ENCODE measurements at regions not wholly inside any gene's neighbourhood (a gene's known extent, or its start where the extent isn't known, plus 50 kb on each side); places are given as distances from the start of the nearest gene placed in this dataset.

DNA sequence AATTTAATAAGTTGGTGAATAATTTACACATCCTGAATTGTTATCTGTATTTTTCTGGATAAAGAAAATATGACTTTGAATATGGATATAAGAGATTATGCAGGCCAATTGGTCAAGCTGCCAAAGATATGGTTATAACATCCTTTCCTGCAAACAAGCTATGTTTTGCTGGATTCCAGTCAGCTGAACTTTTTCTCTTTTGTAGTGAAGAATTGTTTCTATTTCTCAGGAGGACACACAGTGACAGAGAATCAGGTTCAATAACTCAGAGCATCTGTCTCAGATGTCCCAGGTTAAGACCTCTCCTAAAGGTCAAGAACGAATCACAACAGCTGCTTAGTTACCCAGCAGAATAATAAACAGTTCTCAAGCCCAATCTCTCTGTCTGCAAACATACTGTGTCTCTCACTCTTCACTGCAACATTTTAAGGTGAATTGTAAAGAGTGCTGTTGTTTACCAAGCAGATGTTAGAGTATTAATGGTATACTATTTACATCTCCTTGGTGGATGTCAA is 189.5 kb upstream of the ANKRD50 start:
- TF ChIP-seq TAF1 (IDR thresholded peaks at IDR 0.05; ENCODE audit: borderline replicate concordance, insufficient read depth, low read length) (no peak), SIN3A (IDR thresholded peaks at IDR 0.05; ENCODE audit: borderline replicate concordance, insufficient read depth, low read length) (no peak), FOXP2 (optimal IDR thresholded peaks at IDR 0.05; ENCODE audit: borderline replicate concordance, extremely low read depth, extremely low read length, insufficient read depth) (no peak), POLR2AphosphoS5 (IDR thresholded peaks at IDR 0.05; ENCODE audit: low read depth, low read length) (no peak)
- TF ChIP-seq, protein P1, sequence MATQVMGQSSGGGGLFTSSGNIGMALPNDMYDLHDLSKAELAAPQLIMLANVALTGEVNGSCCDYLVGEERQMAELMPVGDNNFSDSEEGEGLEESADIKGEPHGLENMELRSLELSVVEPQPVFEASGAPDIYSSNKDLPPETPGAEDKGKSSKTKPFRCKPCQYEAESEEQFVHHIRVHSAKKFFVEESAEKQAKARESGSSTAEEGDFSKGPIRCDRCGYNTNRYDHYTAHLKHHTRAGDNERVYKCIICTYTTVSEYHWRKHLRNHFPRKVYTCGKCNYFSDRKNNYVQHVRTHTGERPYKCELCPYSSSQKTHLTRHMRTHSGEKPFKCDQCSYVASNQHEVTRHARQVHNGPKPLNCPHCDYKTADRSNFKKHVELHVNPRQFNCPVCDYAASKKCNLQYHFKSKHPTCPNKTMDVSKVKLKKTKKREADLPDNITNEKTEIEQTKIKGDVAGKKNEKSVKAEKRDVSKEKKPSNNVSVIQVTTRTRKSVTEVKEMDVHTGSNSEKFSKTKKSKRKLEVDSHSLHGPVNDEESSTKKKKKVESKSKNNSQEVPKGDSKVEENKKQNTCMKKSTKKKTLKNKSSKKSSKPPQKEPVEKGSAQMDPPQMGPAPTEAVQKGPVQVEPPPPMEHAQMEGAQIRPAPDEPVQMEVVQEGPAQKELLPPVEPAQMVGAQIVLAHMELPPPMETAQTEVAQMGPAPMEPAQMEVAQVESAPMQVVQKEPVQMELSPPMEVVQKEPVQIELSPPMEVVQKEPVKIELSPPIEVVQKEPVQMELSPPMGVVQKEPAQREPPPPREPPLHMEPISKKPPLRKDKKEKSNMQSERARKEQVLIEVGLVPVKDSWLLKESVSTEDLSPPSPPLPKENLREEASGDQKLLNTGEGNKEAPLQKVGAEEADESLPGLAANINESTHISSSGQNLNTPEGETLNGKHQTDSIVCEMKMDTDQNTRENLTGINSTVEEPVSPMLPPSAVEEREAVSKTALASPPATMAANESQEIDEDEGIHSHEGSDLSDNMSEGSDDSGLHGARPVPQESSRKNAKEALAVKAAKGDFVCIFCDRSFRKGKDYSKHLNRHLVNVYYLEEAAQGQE (IDR thresholded peaks at IDR 0.05; ENCODE audit: insufficient read depth in 1 of 2, low read depth in 2 of 2, low read length in 2 of 2), result no peak

DNA sequence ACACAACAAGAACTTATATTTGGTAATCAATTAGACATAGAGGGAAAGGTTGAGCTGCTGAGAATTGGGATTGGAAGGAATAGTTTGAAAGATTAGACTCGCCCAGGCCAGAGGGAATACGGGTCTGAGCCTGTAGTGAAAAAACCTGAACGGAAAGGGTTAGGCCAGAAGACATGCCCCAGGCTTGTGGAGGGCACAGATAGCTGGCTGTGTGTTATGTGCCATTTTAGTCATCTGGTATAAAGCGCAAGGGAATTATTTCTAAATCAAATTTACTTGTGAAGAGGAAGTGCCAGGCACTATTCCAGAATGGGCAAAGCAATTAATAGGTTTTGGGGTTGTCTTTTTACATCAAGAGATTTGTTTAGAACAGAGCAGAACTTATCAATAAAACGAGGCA is 187.5 kb upstream of the ANKRD50 start:
- no peak for TF ChIP-seq FOXP2 (optimal IDR thresholded peaks at IDR 0.05; ENCODE audit: borderline replicate concordance, extremely low read depth, extremely low read length, insufficient read depth)
- no peak for TF ChIP-seq SIN3A (IDR thresholded peaks at IDR 0.05; ENCODE audit: borderline replicate concordance, insufficient read depth, low read length)
- TF ChIP-seq POLR2AphosphoS5 (IDR thresholded peaks at IDR 0.05; ENCODE audit: low read depth, low read length), result no peak
- no peak for TF ChIP-seq TAF1 (IDR thresholded peaks at IDR 0.05; ENCODE audit: borderline replicate concordance, insufficient read depth, low read length)
- TF ChIP-seq, protein P1 (IDR thresholded peaks at IDR 0.05; ENCODE audit: insufficient read depth in 1 of 2, low read depth in 2 of 2, low read length in 2 of 2), result no peak

DNA sequence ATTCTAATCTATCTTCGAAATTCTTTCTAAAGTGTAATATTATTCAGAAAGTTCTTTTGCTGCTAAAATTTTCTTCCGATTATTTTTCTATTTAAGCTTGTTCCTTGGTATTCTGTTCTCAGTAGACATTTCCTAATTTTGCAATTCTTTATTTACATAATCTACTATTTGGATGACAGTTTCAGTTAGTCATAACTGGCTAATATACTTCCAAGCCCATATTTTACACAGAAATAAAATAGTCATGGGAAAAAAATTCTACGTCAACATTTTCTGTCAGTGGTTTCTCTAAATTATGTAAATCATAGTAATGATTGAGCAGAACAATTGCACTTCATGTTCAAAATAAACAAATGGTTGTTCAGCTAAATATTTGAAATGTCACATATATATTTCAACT is 178.0 kb upstream of the ANKRD50 start:
- TF ChIP-seq TAF1 (IDR thresholded peaks at IDR 0.05; ENCODE audit: borderline replicate concordance, insufficient read depth, low read length) (no peak), SIN3A (IDR thresholded peaks at IDR 0.05; ENCODE audit: borderline replicate concordance, insufficient read depth, low read length) (no peak), POLR2AphosphoS5 (IDR thresholded peaks at IDR 0.05; ENCODE audit: low read depth, low read length) (no peak), FOXP2 (optimal IDR thresholded peaks at IDR 0.05; ENCODE audit: borderline replicate concordance, extremely low read depth, extremely low read length, insufficient read depth) (no peak)
- TF ChIP-seq, protein P1 (IDR thresholded peaks at IDR 0.05; ENCODE audit: insufficient read depth in 1 of 2, low read depth in 2 of 2, low read length in 2 of 2), result no peak

DNA sequence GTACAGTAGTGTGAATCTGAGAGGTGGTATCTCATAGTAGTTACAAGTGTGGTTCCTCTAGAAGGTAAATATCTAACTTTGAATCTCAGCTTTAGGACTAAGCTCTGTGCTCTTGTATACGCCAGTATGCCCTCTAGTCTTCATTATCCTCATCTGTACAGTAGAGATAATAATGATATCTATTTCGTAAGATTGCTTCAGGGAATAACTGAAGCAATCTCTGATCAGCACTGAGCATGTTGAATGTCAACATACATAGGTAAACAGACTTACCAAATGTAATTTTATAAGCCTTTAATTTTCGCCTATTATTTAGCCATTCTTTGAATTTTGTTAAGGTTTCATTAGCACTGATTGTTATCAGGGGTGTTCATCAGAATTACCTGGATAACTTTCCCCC is 175.2 kb upstream of the ANKRD50 start:
- TF ChIP-seq, protein P1 (IDR thresholded peaks at IDR 0.05; ENCODE audit: insufficient read depth in 1 of 2, low read depth in 2 of 2, low read length in 2 of 2), result no peak
- TF ChIP-seq FOXP2 (optimal IDR thresholded peaks at IDR 0.05; ENCODE audit: borderline replicate concordance, extremely low read depth, extremely low read length, insufficient read depth) (no peak), TAF1 (IDR thresholded peaks at IDR 0.05; ENCODE audit: borderline replicate concordance, insufficient read depth, low read length) (no peak), POLR2AphosphoS5 (IDR thresholded peaks at IDR 0.05; ENCODE audit: low read depth, low read length) (no peak), SIN3A (IDR thresholded peaks at IDR 0.05; ENCODE audit: borderline replicate concordance, insufficient read depth, low read length) (no peak)

DNA sequence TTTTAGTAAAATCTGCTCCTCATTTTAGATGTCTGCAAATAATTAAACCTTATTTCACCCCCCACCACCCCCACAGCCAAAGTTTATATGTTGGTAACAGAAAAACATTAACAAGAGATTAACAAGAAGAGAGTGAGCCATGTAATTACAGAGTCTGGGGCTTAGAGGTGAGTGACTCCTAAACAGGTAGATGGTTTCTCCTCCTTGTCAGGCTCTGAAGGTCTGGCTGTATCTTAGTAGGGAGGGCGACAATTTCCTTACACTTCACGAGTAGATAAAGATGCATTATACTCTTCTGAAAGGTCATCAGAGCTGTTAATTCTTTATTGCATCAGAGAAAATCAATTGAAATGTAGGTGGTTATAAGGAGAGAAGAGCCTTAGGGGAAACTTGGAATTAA is 171.8 kb upstream of the ANKRD50 start:
- TF ChIP-seq TAF1 (IDR thresholded peaks at IDR 0.05; ENCODE audit: borderline replicate concordance, insufficient read depth, low read length) (no peak), POLR2AphosphoS5 (IDR thresholded peaks at IDR 0.05; ENCODE audit: low read depth, low read length) (no peak), SIN3A (IDR thresholded peaks at IDR 0.05; ENCODE audit: borderline replicate concordance, insufficient read depth, low read length) (no peak), FOXP2 (optimal IDR thresholded peaks at IDR 0.05; ENCODE audit: borderline replicate concordance, extremely low read depth, extremely low read length, insufficient read depth) (no peak)
- TF ChIP-seq, protein P1 (IDR thresholded peaks at IDR 0.05; ENCODE audit: insufficient read depth in 1 of 2, low read depth in 2 of 2, low read length in 2 of 2), result no peak
